ENCODE measurements at regions not wholly inside any gene's neighbourhood (a gene's known extent, or its start where the extent isn't known, plus 50 kb on each side); places are given as distances from the start of the nearest gene placed in this dataset.

- no peak for DNase-seq
Measured at GRCh38 chr17:73820686-73821448, 176.6 kb upstream of the SDK2 start.

- DNase-seq = no peak
Measured at GRCh38 chr17:73821665-73822064, 177.4 kb upstream of the SDK2 start.

- no peak for DNase-seq
Measured at GRCh38 chr17:73822371-73822770, 178.1 kb upstream of the SDK2 start.

GRCh38 chr17:73823684-73824083 lies 179.4 kb upstream of the SDK2 start:
- no peak for DNase-seq

GRCh38 chr17:73824321-73824720 lies 180.1 kb upstream of the SDK2 start:
- no peak for DNase-seq

- DNase-seq = no peak
Measured at GRCh38 chr17:73826181-73826871, 182.1 kb upstream of the SDK2 start.

GRCh38 chr17:73826872-73827228 lies 182.6 kb upstream of the SDK2 start:
- no peak for DNase-seq

GRCh38 chr17:73827627-73828291 lies 183.5 kb upstream of the SDK2 start:
- DNase-seq = no peak

- no peak for DNase-seq
Measured at GRCh38 chr17:73829676-73830280, 185.5 kb upstream of the SDK2 start.

GRCh38 chr17:73831699-73832098 lies 187.5 kb upstream of the SDK2 start:
- no peak for DNase-seq

- DNase-seq = no peak
Measured at GRCh38 chr17:73833775-73834488, 189.7 kb upstream of the SDK2 start.

- DNase-seq = no peak
Measured at GRCh38 chr17:73834684-73835343, 190.6 kb upstream of the SDK2 start.

- DNase-seq = no peak
Measured at GRCh38 chr17:73835605-73836004, 191.4 kb upstream of the SDK2 start.

GRCh38 chr17:73838815-73839214 lies 194.6 kb upstream of the SDK2 start:
- DNase-seq = no peak

GRCh38 chr17:73840829-73841228 lies 196.6 kb upstream of the SDK2 start:
- DNase-seq = no peak

- no peak for DNase-seq
Measured at GRCh38 chr17:73841431-73842060, 197.3 kb upstream of the SDK2 start.

- no peak for DNase-seq
Measured at GRCh38 chr17:73847952-73848351, 203.7 kb upstream of the SDK2 start.

- no peak for DNase-seq
Measured at GRCh38 chr17:73850426-73850825, 206.2 kb upstream of the SDK2 start.

GRCh38 chr17:73851091-73851490 lies 206.8 kb upstream of the SDK2 start:
- DNase-seq = no peak

GRCh38 chr17:73851921-73852320 lies 207.7 kb upstream of the SDK2 start:
- DNase-seq = no peak

GRCh38 chr17:73855720-73856333 lies 211.6 kb upstream of the SDK2 start:
- no peak for DNase-seq
